HEK293 (cell line): ENCODE measurements at regions not wholly inside any gene's neighbourhood (a gene's known extent, or its start where the extent isn't known, plus 50 kb on each side); places are given as distances from the start of the nearest gene placed in this dataset.

Experiments
- CTCF ChIA-PET: fragments of 350-600 bp; formaldehyde crosslinking; extraction: SDS; loops from one replicate; lab custom pipeline; 2021; ENCODE audit warnings: antibody characterized with exemption; lab: Yijun Ruan, JAX
- POLR2A ChIA-PET: fragments of 300-600 bp; formaldehyde crosslinking; extraction: SDS; loops from one replicate; lab custom pipeline; 2020; ENCODE audit warnings: antibody characterized with exemption, inconsistent platforms; lab: Yijun Ruan, JAX
- H3K27ac ChIP-seq: fragments of 200-500 bp; sonication (Bioruptor generic); 2 replicates; pipeline ENCODE4 v1.5.1; 2014; ENCODE audit warnings: low read depth, low read length, control low read depth, inconsistent platforms; ENCODE audit errors: extremely low read depth
- H3K36me3 ChIP-seq, 2 experiments: fragments of 200-500 bp in 1 of 2; sonication (Bioruptor generic) in 1 of 2; 1 replicate in 1 of 2; 2 replicates in 1 of 2; pipeline ENCODE4 v1.5.1; 2014 to 2017; ENCODE audit warnings: inconsistent platforms in 2 of 2, low read length in 2 of 2; ENCODE audit not compliant: control insufficient read depth in 2 of 2, insufficient read depth in 1 of 2
- H3K4me1 ChIP-seq: fragments of 200-500 bp; sonication (Bioruptor generic); 2 replicates; pipeline ENCODE4 v1.5.1; 2014; ENCODE audit warnings: mild to moderate bottlenecking, low read length, inconsistent platforms; ENCODE audit not compliant: control insufficient read depth, insufficient read depth
- H3K4me3 ChIP-seq: 2 replicates; pipeline ENCODE4 v1.5.1; 2011; ENCODE audit warnings: low read depth, mild to moderate bottlenecking, control low read depth, low read length, moderate library complexity
- H3K9me3 ChIP-seq: fragments of 200-500 bp; sonication (Bioruptor generic); 2 replicates; pipeline ENCODE4 v1.5.1; 2014; ENCODE audit warnings: low read depth, low read length, inconsistent platforms; ENCODE audit not compliant: control insufficient read depth, insufficient read depth
- GFI1B ChIP-seq: fragments of 450-650 bp; formaldehyde crosslinking; IDR thresholded peaks from 2 replicates; pipeline ENCODE4 v1.5.1; 2016; ENCODE audit warnings: missing biosample characterization, missing genetic modification characterization
- HOXA7 ChIP-seq: sonication (generic); formaldehyde crosslinking; IDR thresholded peaks from 2 replicates; pipeline ENCODE4 v1.8.1; 2022; ENCODE audit warnings: missing genetic modification reagents, borderline replicate concordance
- TSHZ1 ChIP-seq: fragments of 450-650 bp; formaldehyde crosslinking; IDR thresholded peaks from 2 replicates; pipeline ENCODE4 v1.5.1; 2016; ENCODE audit warnings: missing biosample characterization, missing genetic modification characterization, borderline replicate concordance
- ZBTB49 ChIP-seq: fragments of 450-650 bp; formaldehyde crosslinking; IDR thresholded peaks from 2 replicates; pipeline ENCODE4 v1.5.1; 2016; ENCODE audit warnings: missing biosample characterization, missing genetic modification characterization, low read depth
- ZFHX2 ChIP-seq: fragments of 450-650 bp; formaldehyde crosslinking; conservative IDR thresholded peaks from 2 replicates; pipeline ENCODE4 v1.5.1; 2016; ENCODE audit warnings: missing biosample characterization, missing genetic modification characterization
- ZFP41 ChIP-seq: fragments of 450-650 bp; formaldehyde crosslinking; IDR thresholded peaks from 2 replicates; pipeline ENCODE4 v1.5.1; 2016; ENCODE audit warnings: missing biosample characterization, missing genetic modification characterization, borderline replicate concordance
- ZNF2 ChIP-seq: fragments of 450-650 bp; formaldehyde crosslinking; IDR thresholded peaks from 2 replicates; pipeline ENCODE4 v1.5.1; 2016; ENCODE audit warnings: missing biosample characterization, missing genetic modification characterization
- ZNF202 ChIP-seq: fragments of 450-650 bp; formaldehyde crosslinking; IDR thresholded peaks from 2 replicates; pipeline ENCODE4 v1.5.1; 2016; ENCODE audit warnings: missing biosample characterization, missing genetic modification characterization, borderline replicate concordance
- ZNF366 ChIP-seq: fragments of 450-650 bp; formaldehyde crosslinking; conservative IDR thresholded peaks from 2 replicates; pipeline ENCODE4 v1.5.1; 2016; ENCODE audit warnings: missing biosample characterization, missing genetic modification characterization
- ZNF501 ChIP-seq: fragments of 450-650 bp; formaldehyde crosslinking; IDR thresholded peaks from 2 replicates; pipeline ENCODE4 v1.5.1; 2016; ENCODE audit warnings: missing biosample characterization, missing genetic modification characterization
- ZNF768 ChIP-seq: fragments of 450-650 bp; formaldehyde crosslinking; IDR thresholded peaks from 2 replicates; pipeline ENCODE4 v1.5.1; 2018; ENCODE audit warnings: missing biosample characterization, mild to moderate bottlenecking, missing genetic modification characterization
- ZNF777 ChIP-seq: fragments of 450-650 bp; formaldehyde crosslinking; IDR thresholded peaks from 2 replicates; pipeline ENCODE4 v1.5.1; 2017; ENCODE audit warnings: missing biosample characterization, missing genetic modification characterization, borderline replicate concordance
- ZNF785 ChIP-seq: fragments of 450-650 bp; formaldehyde crosslinking; IDR thresholded peaks from 2 replicates; pipeline ENCODE4 v1.5.1; 2016; ENCODE audit warnings: missing biosample characterization, missing genetic modification characterization
- ZNF843 ChIP-seq: fragments of 450-650 bp; formaldehyde crosslinking; IDR thresholded peaks from 2 replicates; pipeline ENCODE4 v1.5.1; 2016; ENCODE audit warnings: missing biosample characterization, missing genetic modification characterization
- ZSCAN5A ChIP-seq: fragments of 450-650 bp; formaldehyde crosslinking; IDR thresholded peaks from 2 replicates; pipeline ENCODE4 v1.5.1; 2016; ENCODE audit warnings: missing biosample characterization, missing genetic modification characterization

GRCh38 chr5:54758038-54758437, 227.4 kb downstream of the ESM1 start:
- no peaks in the 10 kb centered on the region for H3K9me3 ChIP-seq
- H3K4me1 ChIP-seq, result no peaks in the 10 kb centered on the region
- no peak overlapping the region for H3K4me3 ChIP-seq
- no peak overlapping the region for H3K27ac ChIP-seq
- ChIA-PET CTCF (no interaction called here), POLR2A (no interaction called here)
- H3K36me3 ChIP-seq, result no peaks in the 10 kb centered on the region
- TF ChIP-seq GFI1B (tag by site-specific recombination) (no peak), ZNF366 (tag by site-specific recombination) (no peak), ZFP41 (tag by site-specific recombination) (no peak), TSHZ1 (tag by site-specific recombination) (no peak), ZNF843 (tag by site-specific recombination) (no peak), ZNF777 (no peak), ZNF768 (tag by site-specific recombination) (no peak)

- Histone ChIP-seq H3K27ac (no peak overlapping the region), H3K9me3 (no peaks in the 10 kb centered on the region), H3K36me3 (no peaks in the 10 kb centered on the region), H3K4me3 (no peak overlapping the region)
- CTCF ChIA-PET, result no interaction called here
- POLR2A ChIA-PET, result no interaction called here
- TF ChIP-seq ZNF2 (tag by site-specific recombination) (no peak), HOXA7 (CRISPR knock-in tag) (no peak), ZNF202 (tag by site-specific recombination) (no peak), ZSCAN5A (tag by site-specific recombination) (no peak), ZBTB49 (no peak)
- TF ChIP-seq, all 188 proteins: peak for 0
- no peaks in the 10 kb centered on the region for H3K4me1 ChIP-seq
These were observed 227.9 kb downstream of the ESM1 start for GRCh38 chr5:54757541-54757940.

GRCh38 chr5:54756796-54757402, 228.5 kb downstream of the ESM1 start:
- Histone ChIP-seq H3K4me1 (no peaks in the 10 kb centered on the region), H3K4me3 (no peak overlapping the region), H3K36me3 (no peaks in the 10 kb centered on the region), H3K27ac (no peak overlapping the region), H3K9me3 (no peaks in the 10 kb centered on the region)
- ChIA-PET POLR2A (no interaction called here), CTCF (interaction anchor here (1.0 to 1.1 kb wide), 2 partner anchors 10 to 241 kb away, joined by 3 read pairs; no protein-coding TSS in a partner anchor)
- TF ChIP-seq ZNF501 (tag by site-specific recombination) (no peak), ZNF785 (tag by site-specific recombination) (no peak), ZFHX2 (tag by site-specific recombination) (peak; percentile 26; the same call in 1 of the 2 replicates)
